Lower lobe of right lung (tissue), 2 donors: ENCODE measurements at regions not wholly inside any gene's neighbourhood (a gene's known extent, or its start where the extent isn't known, plus 50 kb on each side); places are given as distances from the start of the nearest gene placed in this dataset.

Experiments used
- ATAC-seq, 2 donors: fragments of 200-7000 bp; cut with Tn5 transposase; one replicate each; pipeline ENCODE4 v1.9.1; 2020 to 2022; ENCODE audit warnings: mild to moderate bottlenecking in 2 of 2, moderate library complexity in 2 of 2
- DNase-seq: peaks from one replicate; pipeline ENCODE4 v3.0.0-alpha.2; 2020
- H3K27ac ChIP-seq: fragments of 200-600 bp; one replicate; pipeline ENCODE4 v1.8.0; 2022
- H3K27me3 ChIP-seq: fragments of 200-600 bp; one replicate; pipeline ENCODE4 v1.8.0; 2022; ENCODE audit warnings: low read depth
- H3K36me3 ChIP-seq: fragments of 200-600 bp; one replicate; pipeline ENCODE4 v1.8.0; 2022; ENCODE audit warnings: mild to moderate bottlenecking
- H3K4me1 ChIP-seq: fragments of 200-600 bp; one replicate; pipeline ENCODE4 v1.8.0; 2022
- H3K4me3 ChIP-seq: fragments of 200-600 bp; one replicate; pipeline ENCODE4 v1.8.0; 2022; ENCODE audit warnings: mild to moderate bottlenecking
- H3K9me3 ChIP-seq: fragments of 200-600 bp; one replicate; pipeline ENCODE4 v1.8.0; 2022
- CTCF ChIP-seq: fragments of 200-600 bp; IDR thresholded peaks from one replicate; pipeline ENCODE4 v1.8.0; 2022; ENCODE audit warnings: antibody characterized with exemption, mild to moderate bottlenecking
- intact Hi-C: fragments of 100-400 bp; cut with DNase I; formaldehyde crosslinking; loops from one replicate; pipeline ENCODE4 v1.11.0; 2022
- donor health status: DM: no; HTN: yes; CAD: no; lungs with severe emphysema.

GRCh38 chr2:71932780-71933466 is 214.7 kb downstream of the CYP26B1 start:
- intact Hi-C loops = no loop called here
- H3K4me3 ChIP-seq = no peak overlapping the region
- no peak for DNase-seq
- TF ChIP-seq CTCF = no peak
- H3K27me3 ChIP-seq = no peaks in the 10 kb centered on the region
- ATAC-seq = no peak
- H3K9me3 ChIP-seq = no peaks in the 10 kb centered on the region
- H3K4me1 ChIP-seq = peaks cover 7% of the 10 kb centered on the region
- H3K27ac ChIP-seq = no peak overlapping the region
- H3K36me3 ChIP-seq = no peaks in the 10 kb centered on the region

- Histone ChIP-seq H3K27ac (no peak overlapping the region), H3K4me3 (no peak overlapping the region), H3K9me3 (no peaks in the 10 kb centered on the region), H3K4me1 (peaks cover 7% of the 10 kb centered on the region), H3K36me3 (no peaks in the 10 kb centered on the region), H3K27me3 (no peaks in the 10 kb centered on the region)
- no peak for TF ChIP-seq CTCF
- intact Hi-C loops = no loop called here
- ATAC-seq (no peak), DNase-seq (no peak)
These were observed 215.5 kb downstream of the CYP26B1 start for GRCh38 chr2:71932037-71932779.

- no peak overlapping the region for H3K4me3 ChIP-seq
- no peak for ATAC-seq
- no peak for TF ChIP-seq CTCF
These were observed 217.5 kb downstream of the CYP26B1 start for GRCh38 chr2:71930049-71930681.

GRCh38 chr2:71929482-71929772 is 218.2 kb downstream of the CYP26B1 start:
- TF ChIP-seq CTCF = no peak
- DNase-seq (no peak), ATAC-seq (no peak)
- no peak overlapping the region for H3K27ac ChIP-seq
- H3K27me3 ChIP-seq = no peaks in the 10 kb centered on the region
- H3K9me3 ChIP-seq = no peaks in the 10 kb centered on the region
- H3K4me3 ChIP-seq = no peak overlapping the region
- intact Hi-C loops = no loop called here
- no peaks in the 10 kb centered on the region for H3K36me3 ChIP-seq
- peaks cover 7% of the 10 kb centered on the region for H3K4me1 ChIP-seq

More at GRCh38 chr2:71930049-71930681, 217.5 kb downstream of the CYP26B1 start:
- DNase-seq = no peak
- Histone ChIP-seq H3K36me3 (no peaks in the 10 kb centered on the region), H3K27ac (no peak overlapping the region), H3K9me3 (no peaks in the 10 kb centered on the region), H3K27me3 (no peaks in the 10 kb centered on the region), H3K4me1 (peaks cover 7% of the 10 kb centered on the region)
- intact Hi-C loops = no loop called here

- Histone ChIP-seq H3K27ac (no peak overlapping the region), H3K36me3 (no peaks in the 10 kb centered on the region), H3K27me3 (no peaks in the 10 kb centered on the region), H3K4me3 (no peak overlapping the region), H3K4me1 (peaks cover 7% of the 10 kb centered on the region), H3K9me3 (no peaks in the 10 kb centered on the region)
- TF ChIP-seq CTCF = no peak
- intact Hi-C loops = no loop called here
- no peak for DNase-seq
- no peak for ATAC-seq
These were observed 218.8 kb downstream of the CYP26B1 start for GRCh38 chr2:71928734-71929481.
